H1 (cell line): ENCODE measurements at regions not wholly inside any gene's neighbourhood (a gene's known extent, or its start where the extent isn't known, plus 50 kb on each side); places are given as distances from the start of the nearest gene placed in this dataset.

Experiments
- CTCF ChIA-PET: fragments of 300-600 bp; sonication (Branson Sonifier 250); formaldehyde crosslinking; loops from one replicate; lab custom pipeline; 2021; ENCODE audit not compliant: partially characterized antibody; lab: Charles Lee
- POLR2A ChIA-PET: fragments of 300-600 bp; sonication (Branson Sonifier 250); formaldehyde crosslinking; loops from one replicate; lab custom pipeline; 2021; ENCODE audit warnings: inconsistent platforms; ENCODE audit not compliant: partially characterized antibody; lab: Charles Lee
- DNase-seq, 2 experiments: peaks; one replicate each; pipeline versions ENCODE4 v3.0.0 to v3.0.0-alpha.2; 2010 to 2022; ENCODE audit warnings: low spot score in 2 of 2, low read depth in 1 of 2, mixed read lengths in 1 of 2
- FAIRE-seq: peaks from 2 replicates; lab custom pipeline; 2011; peaks lifted over from hg19 to GRCh38; lab: Jason Lieb, UNC
- H2AFZ ChIP-seq: 2 replicates; pipeline ENCODE4 v1.8.1; 2012; ENCODE audit warnings: low read length, inconsistent platforms
- H2AK5ac ChIP-seq: 2 replicates; pipeline ENCODE4 v1.6.1; 2013; ENCODE audit warnings: low read depth, low read length
- H2BK120ac ChIP-seq: replicated peaks from 2 replicates; pipeline ENCODE3; 2013; ENCODE audit warnings: low read depth, low read length, inconsistent platforms
- H2BK12ac ChIP-seq: 2 replicates; pipeline ENCODE4 v1.6.1; 2013; ENCODE audit warnings: low read depth, low read length
- H2BK15ac ChIP-seq: 2 replicates; pipeline ENCODE4 v1.6.1; 2013; ENCODE audit warnings: low read length
- H2BK20ac ChIP-seq: 2 replicates; pipeline ENCODE4 v1.6.1; 2013; ENCODE audit warnings: low read length
- H2BK5ac ChIP-seq: 2 replicates; pipeline ENCODE4 v1.6.1; 2013; ENCODE audit warnings: low read depth, low read length
- H3K14ac ChIP-seq: 2 replicates; pipeline ENCODE4 v1.6.1; 2013; ENCODE audit warnings: inconsistent platforms; ENCODE audit not compliant: insufficient read length
- H3K18ac ChIP-seq: 2 replicates; pipeline ENCODE4 v1.6.1; 2013; ENCODE audit warnings: low read length; ENCODE audit errors: extremely low read depth
- H3K23ac ChIP-seq: 2 replicates; pipeline ENCODE4 v1.6.1; 2013; ENCODE audit warnings: inconsistent platforms; ENCODE audit not compliant: insufficient read length
- H3K23me2 ChIP-seq: 2 replicates; pipeline ENCODE4 v1.6.1; 2013; ENCODE audit warnings: low read depth, low read length
- H3K27ac ChIP-seq: 2 replicates; pipeline ENCODE4 v1.6.1; 2011; ENCODE audit warnings: low read depth, low read length, inconsistent platforms
- H3K27me3 ChIP-seq, 4 experiments: replicated peaks in 1 of 4; 1 replicate in 1 of 4; 2 replicates in 3 of 4; pipeline versions ENCODE4 v1.6.1 to v1.8.1; 2011 to 2013; ENCODE audit warnings: low read length in 3 of 4, mild to moderate bottlenecking in 3 of 4, inconsistent platforms in 2 of 4, mixed read lengths in 2 of 4, moderate library complexity in 1 of 4; ENCODE audit not compliant: control insufficient read depth in 3 of 4, insufficient read depth in 3 of 4; ENCODE audit errors: extremely low read depth in 1 of 4
- H3K36me3 ChIP-seq, 4 experiments: 2 replicates each; pipeline versions ENCODE4 v1.6.1 to v1.8.1; 2011 to 2013; ENCODE audit warnings: mild to moderate bottlenecking in 4 of 4, low read length in 3 of 4, moderate library complexity in 2 of 4, control low read depth in 1 of 4, inconsistent platforms in 1 of 4; ENCODE audit not compliant: insufficient read depth in 4 of 4, control insufficient read depth in 2 of 4
- H3K4ac ChIP-seq: replicated peaks from 2 replicates; pipeline ENCODE3; 2013; ENCODE audit warnings: low read length, low read depth, mixed read lengths, inconsistent platforms; ENCODE audit not compliant: insufficient read length
- H3K4me1 ChIP-seq, 4 experiments: replicated peaks in 1 of 4; 1 replicate in 1 of 4; 2 replicates in 3 of 4; pipeline versions ENCODE4 v1.6.1 to v1.8.1; 2011 to 2013; ENCODE audit warnings: low read length in 3 of 4, inconsistent platforms in 2 of 4, mixed read lengths in 1 of 4; ENCODE audit not compliant: insufficient read depth in 4 of 4, control insufficient read depth in 3 of 4
- H3K4me2 ChIP-seq, 2 experiments: 2 replicates each; pipeline versions ENCODE4 v1.6.1 to v1.8.1; 2011 to 2013; ENCODE audit warnings: low read depth in 2 of 2, low read length in 2 of 2, control low read depth in 1 of 2, inconsistent platforms in 1 of 2, mild to moderate bottlenecking in 1 of 2; ENCODE audit not compliant: insufficient read depth in 1 of 2
- H3K4me3 ChIP-seq, 4 experiments: fragments of 200-600, 300-600 bp in 1 of 4; sonication (generic), shearing (Covaris generic), sonication (Bioruptor Twin) in 1 of 4; 2 replicates each; pipeline versions ENCODE4 v1.5.1 to v1.8.1; 2011 to 2016; ENCODE audit warnings: low read length in 4 of 4, low read depth in 3 of 4, control low read depth in 2 of 4, inconsistent platforms in 2 of 4, mild to moderate bottlenecking in 2 of 4, mixed read lengths in 1 of 4, moderate library complexity in 1 of 4; ENCODE audit not compliant: insufficient read depth in 2 of 4; ENCODE audit errors: extremely low read depth in 1 of 4
- H3K56ac ChIP-seq: replicated peaks from 2 replicates; pipeline ENCODE3; 2013; ENCODE audit warnings: low read depth, mild to moderate bottlenecking, mixed read lengths, low read length, inconsistent platforms; ENCODE audit not compliant: insufficient read length
- H3K79me1 ChIP-seq: 2 replicates; pipeline ENCODE4 v1.6.1; 2013; ENCODE audit warnings: low read depth, low read length, control low read depth
- H3K79me2 ChIP-seq, 2 experiments: 2 replicates each; pipeline versions ENCODE4 v1.6.1 to v1.8.1; 2012 to 2013; ENCODE audit warnings: low read length in 2 of 2, mild to moderate bottlenecking in 2 of 2, inconsistent platforms in 1 of 2; ENCODE audit not compliant: insufficient read depth in 2 of 2, control insufficient read depth in 1 of 2
- H3K9ac ChIP-seq, 4 experiments: replicated peaks in 1 of 4; 1 replicate in 1 of 4; 2 replicates in 3 of 4; pipeline versions ENCODE4 v1.6.1 to v1.8.1; 2011 to 2013; ENCODE audit warnings: low read depth in 3 of 4, low read length in 3 of 4, control low read depth in 2 of 4, mild to moderate bottlenecking in 2 of 4, moderate library complexity in 2 of 4, inconsistent platforms in 1 of 4; ENCODE audit errors: extremely low read depth in 1 of 4
- H3K9me3 ChIP-seq, 2 experiments: 2 replicates each; pipeline versions ENCODE4 v1.6.1 to v1.8.1; 2012 to 2013; ENCODE audit warnings: mild to moderate bottlenecking in 2 of 2, moderate library complexity in 2 of 2, control low read depth in 1 of 2, inconsistent platforms in 1 of 2, low read depth in 1 of 2, low read length in 1 of 2, mixed read lengths in 1 of 2; ENCODE audit not compliant: insufficient read depth in 2 of 2
- H4K20me1 ChIP-seq, 2 experiments: replicated peaks in 1 of 2; 2 replicates each; pipeline versions ENCODE3 to v1.8.1; 2011 to 2013; ENCODE audit warnings: inconsistent platforms in 2 of 2, low read length in 2 of 2, mild to moderate bottlenecking in 1 of 2; ENCODE audit not compliant: insufficient read depth in 2 of 2, control insufficient read depth in 1 of 2
- H4K5ac ChIP-seq: 2 replicates; pipeline ENCODE4 v1.6.1; 2013; ENCODE audit warnings: low read length, low read depth, mixed read lengths, inconsistent platforms; ENCODE audit not compliant: insufficient read length
- H4K8ac ChIP-seq: 2 replicates; pipeline ENCODE4 v1.8.0; 2013; ENCODE audit warnings: mild to moderate bottlenecking, moderate library complexity, low read length, inconsistent platforms; ENCODE audit not compliant: insufficient read depth; ENCODE audit errors: extremely low read depth
- H4K91ac ChIP-seq: replicated peaks from 2 replicates; pipeline ENCODE3; 2013; ENCODE audit warnings: low read length, mixed read lengths, inconsistent platforms; ENCODE audit not compliant: insufficient read length
- SRF ChIP-seq: IDR thresholded peaks from 2 replicates; pipeline ENCODE4 v1.6.1; 2011; ENCODE audit warnings: mild to moderate bottlenecking, low read depth, low read length, moderate library complexity
- WGBS, 2 experiments: shearing (Covaris generic) in 1 of 2; methylation state at CpG; one replicate each; pipeline versions ENCODE4 v1.1.6 to v1.1.7; 2013 to 2015; ENCODE audit warnings: low lambda C conversion rate in 2 of 2, mixed read lengths in 2 of 2, inconsistent platforms in 1 of 2, low coverage in 1 of 2, missing lambda C conversion rate in 1 of 2; ENCODE audit not compliant: insufficient replicate concordance in 2 of 2, insufficient coverage in 1 of 2, insufficient read length in 1 of 2; ENCODE audit errors: extremely low coverage in 1 of 2, missing lambda C conversion rate in 1 of 2; 5-methylcytosine and 5-hydroxymethylcytosine counted together

- no peak overlapping the region for H2BK120ac ChIP-seq
- H3K4me2 ChIP-seq: no peak overlapping the region
- no peaks in the 10 kb centered on the region for H3K79me2 ChIP-seq
- H2BK12ac ChIP-seq: no peak overlapping the region
- POLR2A ChIA-PET: no interaction called here
- no peak overlapping the region for H4K91ac ChIP-seq
- H3K9me3 ChIP-seq: no peaks in the 10 kb centered on the region
- H4K8ac ChIP-seq: no peak overlapping the region
- no peak overlapping the region for H2BK15ac ChIP-seq
- 0 out of 2 replicates have a peak overlapping the region, but pooled peaks have one; percentile 38 for H2AFZ ChIP-seq
- H3K27ac ChIP-seq: no peak overlapping the region
- no peaks in the 10 kb centered on the region for H3K79me1 ChIP-seq
- DNase-seq (no peak), FAIRE-seq (no peak)
- H4K20me1 ChIP-seq: no peaks in the 10 kb centered on the region
- no peak overlapping the region for H2BK5ac ChIP-seq
- TF ChIP-seq SRF: no peak
- H3K56ac ChIP-seq: no peak overlapping the region
- WGBS, 2 experiments: 80% methylated on average over 3 of the region's 3 CpGs; no CpG with 5 or more reads in 1 of the 2 experiments
- no peak overlapping the region for H3K23ac ChIP-seq
- no peak overlapping the region for H3K4me3 ChIP-seq
- no peak overlapping the region for H3K4ac ChIP-seq
- no peak overlapping the region for H4K5ac ChIP-seq
- H3K9ac ChIP-seq: no peak overlapping the region
- no peaks in the 10 kb centered on the region for H3K36me3 ChIP-seq
- H3K14ac ChIP-seq: no peak overlapping the region
- CTCF ChIA-PET: interaction anchor here (1.4 kb wide), 1 partner anchor 168 kb away, joined by 4 read pairs; no protein-coding TSS in a partner anchor
- H3K27me3 ChIP-seq: peaks cover 0 to 2% (median 0%) of the 10 kb centered on the region in 4 experiments; a peak in 1 of 7 replicates
- H3K23me2 ChIP-seq: no peaks in the 10 kb centered on the region
- no peaks in the 10 kb centered on the region for H3K4me1 ChIP-seq
- no peak overlapping the region for H2AK5ac ChIP-seq
- H2BK20ac ChIP-seq: no peak overlapping the region
- H3K18ac ChIP-seq: no peak overlapping the region
These were observed 179.9 kb upstream of the CXCL12 start for GRCh38 chr10:44564790-44565189.
